Kidney tubule cell (primary cell): ENCODE measurements at regions not wholly inside any gene's neighbourhood (a gene's known extent, or its start where the extent isn't known, plus 50 kb on each side); places are given as distances from the start of the nearest gene placed in this dataset.
A peak's percentile ranks its signal among the peaks of the same experiment; 100 is the strongest.
"Not testable (repeated sequence)": the region's sequence is repeated elsewhere in the genome, so short reads cannot be mapped to it uniquely, and the experiment has no call there.

Source experiments
- DNase-seq: peaks from one replicate; pipeline ENCODE4 v3.0.0-alpha.2; 2018; ENCODE audit warnings: low spot score

GRCh38 chr11:38011496-38011895 lies 1413.5 kb upstream of the RAG2 start:
- DNase-seq, result no peak

GRCh38 chr11:38009932-38010331 lies 1411.9 kb upstream of the RAG2 start:
- no peak for DNase-seq

- DNase-seq, result no peak
Observed at GRCh38 chr11:38006466-38006865, 1408.4 kb upstream of the RAG2 start.

GRCh38 chr11:38005597-38005996 lies 1407.6 kb upstream of the RAG2 start:
- no peak for DNase-seq

GRCh38 chr11:37999171-37999570 lies 1401.1 kb upstream of the RAG2 start:
- no peak for DNase-seq

- DNase-seq, result no peak
Observed at GRCh38 chr11:37995886-37996285, 1397.8 kb upstream of the RAG2 start.

- no peak for DNase-seq
Observed at GRCh38 chr11:37988031-37988430, 1390.0 kb upstream of the RAG2 start.

GRCh38 chr11:37984991-37985390 lies 1387.0 kb upstream of the RAG2 start:
- no peak for DNase-seq

- DNase-seq, result no peak
Observed at GRCh38 chr11:37978647-37979046, 1380.6 kb upstream of the RAG2 start.

- DNase-seq, result peak; percentile 88
Observed at GRCh38 chr11:37973941-37974340, 1375.9 kb upstream of the RAG2 start.

GRCh38 chr11:37972691-37973090 lies 1374.7 kb upstream of the RAG2 start:
- peak; percentile 72 for DNase-seq

GRCh38 chr11:37969336-37969735 lies 1371.3 kb upstream of the RAG2 start:
- not testable (repeated sequence) for DNase-seq

- no peak for DNase-seq
Observed at GRCh38 chr11:37968148-37968547, 1370.1 kb upstream of the RAG2 start.

GRCh38 chr11:37967635-37968034 lies 1369.6 kb upstream of the RAG2 start:
- DNase-seq, result no peak

GRCh38 chr11:37963440-37963839 lies 1365.4 kb upstream of the RAG2 start:
- DNase-seq, result no peak

GRCh38 chr11:37957717-37958116 lies 1359.7 kb upstream of the RAG2 start:
- no peak for DNase-seq

- no peak for DNase-seq
Observed at GRCh38 chr11:37951996-37952395, 1354.0 kb upstream of the RAG2 start.

GRCh38 chr11:37948258-37948657 lies 1350.2 kb upstream of the RAG2 start:
- DNase-seq, result no peak

GRCh38 chr11:37947821-37948220 lies 1349.8 kb upstream of the RAG2 start:
- no peak for DNase-seq

- DNase-seq, result peak; percentile 54
Observed at GRCh38 chr11:37946155-37946766, 1348.2 kb upstream of the RAG2 start.

- no peak for DNase-seq
Observed at GRCh38 chr11:37942081-37942480, 1344.0 kb upstream of the RAG2 start.

- DNase-seq, result no peak
Observed at GRCh38 chr11:37929100-37929653, 1331.1 kb upstream of the RAG2 start.

GRCh38 chr11:37926772-37927171 lies 1328.7 kb upstream of the RAG2 start:
- peak; percentile 4 for DNase-seq

GRCh38 chr11:37916331-37916730 lies 1318.3 kb upstream of the RAG2 start:
- DNase-seq, result no peak
